SU-DHL-6 (cell line): ENCODE measurements at regions not wholly inside any gene's neighbourhood (a gene's known extent, or its start where the extent isn't known, plus 50 kb on each side); places are given as distances from the start of the nearest gene placed in this dataset.

ENCODE experiments used
- CTCF ChIP-seq: fragments of 200-600 bp; sonication (generic); IDR thresholded peaks from one replicate; pipeline ENCODE4 v1.5.1; 2017; ENCODE audit warnings: antibody characterized with exemption, mild to moderate bottlenecking, low read length, moderate library complexity; ENCODE audit not compliant: insufficient read depth, poor library complexity, severe bottlenecking
- EZH2phosphoT487 ChIP-seq: fragments of 200-600 bp; sonication (generic), shearing (Covaris generic); conservative IDR thresholded peaks from 2 replicates; pipeline ENCODE4 v1.6.1; 2018; ENCODE audit warnings: mild to moderate bottlenecking, antibody characterized with exemption, low read length, moderate library complexity, mixed read lengths

- TF ChIP-seq CTCF, result no peak
- no peak for TF ChIP-seq EZH2phosphoT487
These were observed 71.6 kb upstream of the MDGA2 start for GRCh38 chr14:47746986-47747385.
